HG03139 (cell line): ENCODE measurements at regions not wholly inside any gene's neighbourhood (a gene's known extent, or its start where the extent isn't known, plus 50 kb on each side); places are given as distances from the start of the nearest gene placed in this dataset.

ENCODE experiments used
- ATAC-seq: cut with Tn5 transposase; IDR thresholded peaks from one replicate; pipeline ENCODE4 v1.9.1; 2021; ENCODE audit not compliant: unreplicated experiment

DNA sequence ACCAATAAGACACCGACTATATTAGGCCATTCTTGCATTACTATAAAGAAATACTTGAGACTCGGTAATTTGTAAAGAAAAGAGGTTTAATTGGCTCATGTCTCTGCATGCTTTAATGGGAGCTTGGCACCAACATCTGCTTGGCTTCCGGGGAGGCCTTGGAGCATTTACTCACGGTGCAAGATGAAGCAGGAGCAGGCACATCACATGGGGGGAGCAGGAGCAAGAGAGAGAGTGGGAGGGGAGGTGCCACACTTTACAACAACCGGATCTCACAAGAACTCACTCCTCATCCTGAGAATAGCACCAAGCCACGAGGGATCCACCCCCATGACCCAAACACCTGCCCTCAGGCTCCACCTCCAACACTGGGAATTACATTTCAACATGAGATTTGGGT is 224.8 kb downstream of the KLF5 start:
- no peak for ATAC-seq

DNA sequence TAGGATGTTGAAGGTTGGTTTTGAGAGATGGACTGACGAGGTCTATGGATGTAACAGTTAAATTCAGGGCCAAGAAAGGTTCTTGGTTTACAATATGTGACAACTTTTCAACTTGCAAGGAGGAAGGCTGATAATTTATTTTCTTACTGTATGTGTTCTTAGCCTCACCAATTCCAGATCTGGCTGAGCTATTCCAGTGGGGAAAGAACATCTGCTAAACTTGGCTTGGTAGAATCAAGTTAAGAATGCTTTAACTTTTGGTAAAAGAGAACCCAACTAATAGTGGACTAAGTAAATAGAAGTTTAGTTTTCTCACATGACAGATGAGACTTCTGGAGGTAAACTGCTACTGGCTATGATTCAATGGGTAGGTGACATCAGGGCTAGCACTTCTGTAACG is 222.9 kb downstream of the KLF5 start:
- ATAC-seq = no peak

DNA sequence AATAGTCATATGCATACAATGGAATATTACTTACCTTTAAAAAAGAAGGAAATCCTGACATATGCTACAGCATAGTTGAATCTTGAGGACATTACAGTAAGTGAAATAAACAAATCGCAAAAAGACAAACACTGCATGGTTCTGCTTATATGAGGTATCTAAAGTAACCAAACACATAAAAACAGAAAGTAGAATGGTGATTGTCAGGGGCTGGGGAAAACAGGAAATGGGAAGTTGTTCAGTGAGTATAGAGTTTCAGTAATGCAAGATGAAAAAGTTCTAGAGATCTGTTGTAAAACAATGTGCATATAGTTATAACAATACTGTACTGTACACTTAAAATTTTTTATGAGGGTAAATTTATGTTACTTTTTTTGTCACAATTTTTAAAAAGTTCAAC is 219.4 kb downstream of the KLF5 start:
- ATAC-seq = no peak

DNA sequence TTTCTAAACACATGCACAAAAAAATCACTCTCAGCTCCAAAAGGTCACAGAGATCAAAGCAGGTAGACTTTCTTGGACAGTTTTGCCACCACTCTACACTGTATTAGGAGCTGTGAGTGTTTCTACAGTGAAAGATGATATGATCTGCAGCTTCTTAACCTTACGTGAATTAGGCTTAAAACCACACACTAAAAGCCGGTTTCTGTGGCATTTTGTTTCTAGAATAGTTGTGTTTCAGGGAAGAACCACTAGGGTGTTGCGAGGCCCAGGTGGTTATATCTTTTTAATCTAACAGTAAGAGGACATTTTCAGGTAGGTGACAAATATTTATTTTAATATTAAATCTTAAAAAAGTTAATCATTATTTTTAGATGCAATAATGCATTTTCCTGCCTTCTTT is 216.4 kb downstream of the KLF5 start:
- ATAC-seq = no peak

DNA sequence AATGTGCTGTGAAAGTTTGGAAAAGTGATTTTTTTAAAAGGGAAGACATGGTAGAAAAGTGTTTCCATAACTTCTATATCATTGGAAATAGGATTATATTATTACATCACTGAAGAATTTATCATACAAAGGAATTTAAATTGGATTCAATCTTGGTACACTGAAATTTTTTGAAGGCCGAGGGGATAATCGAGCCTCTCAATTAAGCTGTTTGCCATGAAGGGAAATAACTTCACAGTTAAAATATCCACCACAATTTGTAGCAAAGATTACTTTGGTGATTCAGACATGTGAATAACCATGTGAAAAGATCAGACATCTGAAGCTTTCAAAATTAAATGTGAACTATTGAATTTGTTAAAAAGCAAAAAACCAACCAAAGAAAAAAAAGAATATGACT is 215.3 kb downstream of the KLF5 start:
- ATAC-seq = no peak

DNA sequence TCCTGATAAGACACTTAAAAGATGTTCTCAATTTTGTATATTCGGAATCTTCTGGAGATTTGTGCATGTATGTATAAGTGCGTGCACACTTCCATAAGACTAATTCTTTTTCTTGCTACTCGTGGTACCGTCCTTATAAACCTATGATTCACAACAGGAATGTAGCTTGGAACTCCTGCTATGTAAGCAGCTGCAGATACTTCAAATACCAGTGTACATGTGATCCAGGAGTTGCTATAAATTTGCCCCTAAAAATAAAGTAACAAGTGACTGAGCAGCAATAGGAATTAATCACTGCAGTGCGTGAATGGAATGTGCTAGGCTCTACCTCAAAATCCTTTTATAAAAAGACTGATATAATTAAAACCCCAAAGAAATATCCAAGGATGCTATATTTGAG is 214.9 kb downstream of the KLF5 start:
- ATAC-seq = no peak

DNA sequence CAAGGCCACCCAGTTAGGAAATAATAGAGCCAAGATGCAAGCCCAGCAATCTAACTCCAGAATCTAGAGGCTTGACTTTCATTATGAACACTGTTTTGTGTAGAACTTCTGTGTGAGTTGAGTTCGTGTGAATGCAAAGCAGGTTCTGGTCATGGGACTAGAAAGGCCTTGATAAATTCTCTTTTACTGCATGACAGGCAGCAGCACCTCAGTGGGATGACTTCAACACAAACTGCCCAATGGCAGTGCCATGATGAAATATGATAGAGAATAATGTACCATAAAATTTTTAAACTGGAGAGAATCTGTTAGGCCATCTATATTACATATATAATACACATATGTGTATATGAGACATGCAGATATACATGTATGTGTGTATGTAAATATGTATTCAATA is 214.5 kb downstream of the KLF5 start:
- ATAC-seq = no peak

DNA sequence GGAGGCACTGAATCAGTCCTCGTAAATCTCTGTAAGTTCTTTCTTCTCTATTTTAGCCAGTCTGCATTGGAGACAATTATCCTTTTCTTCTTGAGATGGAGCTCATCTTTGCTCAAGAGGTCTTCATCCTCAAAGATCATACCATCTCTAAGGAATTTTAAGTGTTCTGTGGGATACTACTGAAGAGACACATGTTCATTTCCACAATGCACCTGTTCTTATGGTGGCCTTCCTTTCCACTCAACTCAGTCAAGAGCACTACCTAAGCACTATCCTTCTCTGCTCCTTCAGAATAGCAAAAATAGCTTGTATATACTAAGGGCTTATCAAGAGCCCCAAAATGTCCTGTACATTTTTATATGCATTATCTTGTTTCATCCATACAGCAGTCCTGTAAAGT is 214.0 kb downstream of the KLF5 start:
- ATAC-seq = no peak

DNA sequence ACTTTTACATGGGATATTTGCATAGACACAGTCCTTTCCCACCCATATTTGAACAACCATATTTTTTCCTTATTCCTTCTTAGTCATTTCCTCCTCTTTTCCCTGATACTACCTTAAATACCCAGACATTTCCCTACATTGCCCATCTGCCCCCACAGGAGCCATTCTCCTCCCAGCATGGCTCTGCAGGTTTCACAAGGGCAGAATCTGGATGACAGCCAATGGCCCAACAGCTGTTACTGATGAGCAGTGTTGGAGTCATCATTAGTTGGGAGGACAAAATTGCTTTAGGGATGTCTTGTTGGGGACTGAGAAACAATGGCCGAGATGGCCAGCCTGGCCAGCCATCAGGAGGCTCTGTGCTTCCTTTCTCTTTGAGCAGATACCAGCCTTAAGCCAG is 209.5 kb downstream of the KLF5 start:
- no peak for ATAC-seq

DNA sequence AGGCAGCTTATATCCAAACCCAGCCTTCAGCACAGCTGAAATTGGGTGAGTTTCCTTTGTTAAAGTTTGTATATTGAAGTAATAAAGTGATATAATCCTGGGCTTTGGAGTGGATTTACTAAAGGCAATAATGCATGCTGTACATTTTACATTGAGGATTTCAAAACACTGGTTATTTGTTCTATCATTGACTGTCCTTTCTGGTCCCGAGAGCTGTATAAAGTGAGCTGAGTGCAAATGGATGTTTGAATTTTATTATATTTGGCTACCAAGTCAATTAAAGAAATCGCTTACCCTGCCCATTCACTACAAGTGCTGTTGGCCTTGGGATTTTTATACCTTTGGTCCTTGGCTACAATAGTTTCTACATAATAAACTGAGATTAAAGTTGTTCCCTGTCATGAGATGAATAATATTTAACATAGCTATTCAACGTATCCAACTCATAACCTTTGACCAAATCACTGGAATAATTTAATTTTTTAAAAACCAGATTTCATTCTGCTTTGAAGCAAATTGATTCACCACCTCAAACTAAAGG is 207.9 kb downstream of the KLF5 start:
- no peak for ATAC-seq

DNA sequence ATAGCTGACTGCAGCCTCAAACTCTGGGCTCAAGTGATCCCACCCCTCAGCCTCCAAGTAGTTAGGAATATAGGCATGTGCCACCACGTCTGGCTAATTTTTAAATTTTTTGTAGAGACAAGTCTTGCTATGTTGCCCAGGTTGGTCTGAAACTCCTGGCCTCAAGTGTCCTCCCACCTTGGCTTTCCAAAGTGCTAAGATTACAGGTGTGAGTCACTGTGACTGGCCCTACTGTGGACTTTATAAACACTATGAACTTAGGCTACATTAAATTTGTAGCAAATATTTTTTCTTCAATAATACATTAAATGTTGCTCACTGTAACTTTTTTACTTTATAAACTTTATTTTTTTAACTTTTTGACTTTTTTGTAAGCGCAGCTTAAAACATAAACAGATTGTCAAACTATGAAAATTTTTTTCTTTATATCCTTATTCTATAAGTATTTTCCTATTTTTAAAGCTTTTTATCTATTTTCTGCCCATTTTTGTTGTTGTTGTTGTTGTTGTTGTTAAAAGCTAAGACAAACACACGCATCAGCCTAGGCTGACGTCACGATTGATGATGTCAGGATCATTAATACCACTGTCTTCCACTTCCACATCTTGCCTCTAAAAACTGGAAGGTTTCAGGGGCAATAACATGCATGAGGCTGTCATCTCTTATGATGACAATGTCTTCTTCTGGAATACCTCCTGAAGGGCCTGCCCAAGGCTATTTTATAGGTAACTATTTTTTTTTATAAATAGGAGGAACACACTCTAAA is 204.2 kb downstream of the KLF5 start:
- no peak for ATAC-seq

DNA sequence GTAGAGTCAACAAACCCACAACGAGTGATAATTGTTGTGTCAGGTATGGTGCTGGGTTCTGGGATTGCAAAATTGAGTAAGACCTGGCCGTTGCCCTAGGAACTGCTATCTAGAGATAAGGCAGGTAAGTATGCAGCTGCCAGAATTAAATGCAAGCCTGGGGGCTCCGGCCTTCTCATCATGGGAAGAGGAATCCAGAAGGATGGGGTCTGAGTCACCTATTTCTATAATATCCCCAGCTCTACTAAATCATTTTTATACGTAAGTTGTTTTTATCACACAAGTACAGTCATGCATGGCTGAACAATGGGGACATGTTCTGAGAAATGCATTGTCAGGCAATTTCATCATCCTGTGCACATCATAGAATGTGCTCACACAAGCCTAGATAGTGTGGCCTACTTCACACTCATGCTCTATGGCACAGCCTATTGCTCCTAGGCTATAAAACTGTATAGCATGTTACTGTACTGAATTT is 203.0 kb downstream of the KLF5 start:
- no peak for ATAC-seq

DNA sequence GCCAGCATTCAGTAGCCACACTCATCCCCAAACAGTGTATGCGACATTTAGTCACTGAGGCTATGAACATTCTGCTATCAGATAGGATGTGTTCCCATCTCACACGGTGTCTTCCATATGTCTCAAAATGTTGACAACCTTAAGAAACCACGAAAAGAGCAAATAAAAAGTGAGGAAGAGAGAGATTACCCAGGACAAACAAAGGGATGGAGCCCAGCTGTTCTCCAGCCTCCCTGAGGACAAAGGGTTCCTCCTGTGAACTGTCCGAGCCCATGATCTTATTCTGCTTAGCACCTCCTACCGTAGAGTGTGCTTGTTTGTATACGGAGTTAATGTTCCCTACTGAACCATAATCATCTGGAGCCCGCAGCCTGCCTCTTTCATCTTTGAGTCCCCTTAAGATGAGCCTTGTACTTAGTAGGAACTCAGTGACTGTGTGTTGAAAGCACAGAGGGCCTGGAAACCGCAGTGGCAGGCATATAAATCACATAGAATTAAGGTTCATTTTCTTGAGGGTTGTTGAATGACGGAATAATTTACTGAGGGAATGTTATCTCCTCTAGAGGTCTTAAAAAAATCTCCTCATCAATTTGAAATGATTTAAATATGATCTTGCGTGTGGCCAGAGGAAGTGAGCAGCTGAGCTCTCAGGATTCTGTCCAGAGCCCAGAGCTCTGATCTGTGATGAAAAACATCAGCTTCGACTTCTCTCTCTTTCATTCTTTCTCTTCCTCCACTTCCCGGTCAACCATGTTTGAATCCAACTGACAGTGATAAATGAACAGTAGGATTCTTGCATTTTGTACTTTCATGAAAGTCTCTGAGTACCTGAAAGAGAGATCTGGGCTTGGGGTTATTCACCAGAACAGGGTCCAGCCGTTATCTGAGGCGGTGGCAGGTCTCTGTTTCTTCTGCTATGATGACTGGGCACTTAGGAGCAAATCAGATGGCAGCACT is 200.5 kb downstream of the KLF5 start:
- no peak for ATAC-seq

DNA sequence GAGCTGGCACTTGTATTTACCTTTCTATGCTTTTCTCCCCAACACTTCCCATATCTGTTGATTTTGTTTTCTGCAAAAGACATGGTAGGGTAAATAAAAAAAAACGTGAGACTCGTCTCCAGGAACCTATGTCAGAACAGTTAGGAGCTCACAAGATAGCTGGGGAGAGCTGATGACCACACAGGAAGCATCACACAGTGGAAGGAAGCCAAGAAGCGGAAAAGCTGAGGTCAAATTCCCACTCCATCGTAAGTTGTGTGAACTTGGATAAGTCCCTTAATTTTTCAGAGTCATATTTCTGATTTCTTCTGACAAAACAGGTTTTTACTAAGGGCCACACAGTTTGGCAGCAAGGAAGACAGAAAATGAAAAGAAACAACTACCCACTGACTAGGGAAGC is 199.6 kb downstream of the KLF5 start:
- ATAC-seq = no peak

DNA sequence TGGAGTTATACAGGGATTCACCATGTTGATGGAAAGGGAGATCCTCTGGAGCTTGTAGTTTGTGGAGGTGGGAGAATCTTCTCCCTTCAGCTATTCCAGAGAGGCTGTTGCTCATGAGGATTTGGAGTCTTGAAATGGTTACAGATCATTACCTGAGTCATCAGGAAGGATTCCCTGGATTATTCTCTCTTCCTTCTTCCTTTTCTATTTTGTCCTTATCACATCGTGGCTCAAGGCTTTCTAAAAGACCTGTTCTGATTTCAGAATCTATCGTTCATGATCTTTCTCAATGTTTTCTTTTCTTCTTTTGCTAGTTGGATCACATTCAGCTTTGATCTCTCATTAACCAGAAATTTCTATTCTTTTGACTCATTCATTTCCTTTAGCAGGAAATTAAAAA is 196.0 kb downstream of the KLF5 start:
- ATAC-seq = no peak

DNA sequence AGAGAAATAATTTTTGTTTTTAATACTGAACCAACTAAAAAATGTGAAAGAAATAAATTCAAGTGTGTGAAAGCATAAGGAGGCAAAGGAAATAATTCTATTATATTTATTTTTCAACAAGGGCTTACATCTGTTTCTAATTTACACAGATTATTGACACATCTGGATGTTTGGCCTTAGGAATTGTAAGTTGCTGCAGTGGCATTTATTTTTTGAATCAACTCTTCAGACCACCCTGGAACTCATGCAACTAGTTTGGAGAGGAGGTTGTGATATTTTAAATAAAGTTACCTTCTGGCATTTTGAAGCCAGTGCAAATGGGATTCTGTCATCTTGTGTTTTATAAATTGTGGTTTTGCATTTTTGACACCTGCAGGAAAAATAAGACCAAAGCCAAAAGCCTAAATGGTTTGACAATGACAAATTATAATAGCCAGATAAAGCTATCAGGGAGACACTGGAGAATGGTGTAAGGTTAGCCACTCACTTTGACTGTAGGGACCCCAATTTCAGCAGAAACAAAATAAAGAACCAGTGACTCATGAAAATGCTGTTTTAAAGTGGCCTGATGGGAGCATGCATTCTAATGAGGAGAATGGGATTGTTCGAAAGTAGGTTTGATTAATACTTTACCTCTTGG is 192.9 kb downstream of the KLF5 start:
- no peak for ATAC-seq

DNA sequence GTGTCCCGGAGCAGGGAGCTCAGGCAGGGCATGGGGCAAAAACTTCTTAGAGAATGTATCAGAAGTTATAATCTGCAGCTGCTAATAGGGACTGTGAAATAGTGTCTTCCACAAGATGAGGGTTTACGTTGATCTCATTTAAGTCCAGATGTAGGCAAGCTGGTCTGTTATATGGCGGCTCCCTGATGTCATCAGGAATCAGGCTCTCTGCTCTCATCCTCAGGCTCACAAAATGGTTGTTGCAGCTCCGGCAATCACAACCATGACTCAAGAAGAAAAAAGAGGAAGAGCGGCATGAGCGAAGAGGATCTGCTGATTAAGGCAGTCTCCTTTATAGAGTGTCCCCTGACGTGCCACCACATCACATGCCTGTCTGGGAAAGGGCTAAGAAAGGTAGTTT is 191.3 kb downstream of the KLF5 start:
- ATAC-seq = no peak

DNA sequence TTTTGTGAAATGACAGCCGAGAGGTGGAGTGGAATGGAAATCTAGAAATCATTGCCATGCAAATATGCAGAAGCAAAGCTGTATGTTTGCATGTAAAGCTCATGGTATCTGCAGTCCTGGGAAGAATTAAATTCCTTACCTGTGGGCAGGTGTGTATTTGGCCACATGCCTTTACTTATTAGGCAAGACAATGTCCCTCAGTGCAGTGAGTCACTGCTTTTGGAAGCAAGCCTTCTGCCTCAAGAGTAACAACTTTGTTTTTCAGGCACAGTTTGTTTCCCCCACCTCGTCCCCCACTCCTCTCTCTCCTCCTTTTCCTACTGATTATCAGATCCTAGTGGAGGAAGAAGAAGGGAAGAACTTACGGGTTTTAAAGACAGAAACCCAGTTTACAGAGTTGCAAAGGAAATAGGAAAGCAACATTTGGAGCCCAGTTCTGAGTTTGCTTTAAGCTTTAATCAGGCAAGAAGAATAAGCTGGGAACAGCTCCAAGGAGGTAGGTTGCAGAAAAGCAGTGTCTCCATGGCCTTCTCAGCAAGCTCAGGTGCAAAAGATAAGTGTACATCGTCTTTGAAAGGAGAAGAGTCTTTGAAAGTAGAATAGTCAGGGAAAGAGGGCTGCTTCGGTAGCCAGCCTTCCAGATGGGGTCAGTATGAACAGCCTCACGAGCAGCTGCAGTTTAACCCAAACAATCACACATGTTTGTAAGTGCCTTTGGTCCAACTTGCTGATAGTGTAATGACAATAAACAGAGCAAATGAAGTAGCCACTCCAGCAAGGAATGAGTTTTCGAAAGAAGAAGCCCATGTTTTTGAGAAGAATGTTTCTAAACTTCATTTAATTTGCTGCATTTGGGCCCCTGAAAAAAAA is 190.1 kb downstream of the KLF5 start:
- no peak for ATAC-seq

DNA sequence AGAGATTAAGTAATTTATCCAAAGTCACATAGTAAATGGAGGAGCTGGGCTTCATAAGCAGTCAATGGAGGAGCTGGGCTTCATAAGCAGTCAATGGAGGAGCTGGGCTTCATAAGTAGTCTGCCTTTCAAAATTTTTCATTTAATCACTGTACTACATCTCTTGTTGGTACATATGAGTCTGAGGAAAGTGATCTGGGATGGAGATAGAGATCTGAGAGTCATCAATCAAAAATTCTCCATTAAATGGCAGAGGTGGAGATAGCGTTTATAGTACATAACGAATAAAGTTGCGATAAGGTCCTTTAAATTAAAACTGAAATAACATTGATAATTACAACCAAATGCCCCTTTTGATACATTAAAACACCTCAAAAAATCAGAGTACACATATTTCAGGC is 189.3 kb downstream of the KLF5 start:
- no peak for ATAC-seq

DNA sequence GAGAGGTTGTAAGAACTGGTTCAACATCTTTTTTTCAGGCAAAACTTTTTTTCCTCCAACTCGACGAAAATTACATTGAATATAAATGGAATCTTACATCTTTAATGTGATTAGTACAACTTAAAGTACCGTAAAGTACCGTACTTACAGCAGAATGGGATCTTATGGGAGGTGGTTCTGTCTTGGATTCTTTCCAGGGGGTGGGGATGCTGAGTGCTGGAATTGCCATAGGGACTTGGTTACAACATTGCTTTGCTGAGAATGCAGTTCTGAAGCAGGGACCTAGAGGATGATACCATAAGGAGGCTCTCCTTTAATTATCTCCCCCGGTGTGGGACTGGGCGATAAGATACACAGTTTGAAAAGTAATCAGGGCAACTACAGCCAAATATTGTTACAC is 186.4 kb downstream of the KLF5 start:
- no peak for ATAC-seq
